HepG2 (cell line): ENCODE measurements at regions not wholly inside any gene's neighbourhood (a gene's known extent, or its start where the extent isn't known, plus 50 kb on each side); places are given as distances from the start of the nearest gene placed in this dataset.

Source experiments
- ATAC-seq: fragments of 200-7000 bp; cut with Tn5 transposase; 3 replicates; pipeline ENCODE4 v1.9.1; 2020; ENCODE audit warnings: mild to moderate bottlenecking, moderate library complexity
- BruUV-seq: library from RNA; stranded (reverse); fragments of 400-500 nt; replicated peaks from 2 replicates; lab custom pipeline; 2021; lab: Mats Ljungman, UMichigan
- CTCF ChIA-PET: fragments of 300-600 bp; formaldehyde crosslinking; extraction: SDS; loops from one replicate; lab custom pipeline; 2021; ENCODE audit warnings: low total read pairs, inconsistent platforms, low intra/inter-chr PET ratio; lab: Yijun Ruan, JAX
- POLR2A ChIA-PET: fragments of 350-600 bp; sonication (Branson Sonifier 250); formaldehyde crosslinking; loops from one replicate; lab custom pipeline; 2020; ENCODE audit warnings: antibody characterized with exemption, inconsistent platforms; lab: Yijun Ruan, JAX
- DNase-seq: peaks from one replicate; pipeline ENCODE4 v3.0.0-alpha.2; 2015; ENCODE audit warnings: low spot score
- FAIRE-seq: peaks from 3 replicates; lab custom pipeline; 2011; peaks lifted over from hg19 to GRCh38; lab: Jason Lieb, UNC
- H2AFZ ChIP-seq: one replicate; pipeline ENCODE4 v1.6.1; 2011; ENCODE audit warnings: low read length, inconsistent platforms
- H3K27ac ChIP-seq: fragments of 300-600 bp; 3 replicates; pipeline ENCODE4 v1.8.0; 2011; ENCODE audit warnings: mixed run types, mild to moderate bottlenecking, mixed read lengths, low read length, inconsistent platforms; ENCODE audit not compliant: insufficient read depth; ENCODE audit errors: extremely low read length
- H3K27me3 ChIP-seq, 2 experiments: fragments of 200-600 bp in 1 of 2; 2 replicates in 1 of 2; 3 replicates in 1 of 2; pipeline versions ENCODE4 v1.6.0 to v1.8.0; 2011; ENCODE audit warnings: low read length in 2 of 2, mild to moderate bottlenecking in 2 of 2, moderate library complexity in 2 of 2, inconsistent platforms in 1 of 2; ENCODE audit not compliant: insufficient read depth in 2 of 2, control insufficient read depth in 1 of 2
- H3K36me3 ChIP-seq, 2 experiments: fragments of 200-600 bp in 1 of 2; replicated peaks in 1 of 2; 2 replicates in 1 of 2; 3 replicates in 1 of 2; pipeline versions ENCODE4 v1.5.1 to v1.8.0; 2011; ENCODE audit warnings: low read length in 2 of 2, inconsistent platforms in 1 of 2; ENCODE audit not compliant: insufficient read depth in 2 of 2, control insufficient read depth in 1 of 2
- H3K4me1 ChIP-seq: 2 replicates; pipeline ENCODE4 v1.5.1; 2012; ENCODE audit warnings: low read length, inconsistent platforms; ENCODE audit not compliant: insufficient read depth
- H3K4me2 ChIP-seq: 2 replicates; pipeline ENCODE4 v1.6.0; 2011; ENCODE audit warnings: low read depth, low read length, inconsistent platforms
- H3K4me3 ChIP-seq, 3 experiments: fragments of 200-600 bp in 1 of 3; sonication (generic), shearing (Covaris generic) in 1 of 3; replicated peaks in 1 of 3; 2 replicates each; pipeline ENCODE4 v1.5.1; 2011 to 2016; ENCODE audit warnings: low read length in 3 of 3, inconsistent platforms in 2 of 3, low read depth in 2 of 3, mild to moderate bottlenecking in 2 of 3, control low read depth in 1 of 3, mixed read lengths in 1 of 3; ENCODE audit not compliant: insufficient read depth in 1 of 3
- H3K79me2 ChIP-seq: one replicate; pipeline ENCODE4 v1.6.1; 2011; ENCODE audit warnings: low read length, inconsistent platforms; ENCODE audit not compliant: insufficient read depth
- H3K9ac ChIP-seq: 2 replicates; pipeline ENCODE4 v1.6.0; 2011; ENCODE audit warnings: mild to moderate bottlenecking, low read depth, low read length, inconsistent platforms; ENCODE audit not compliant: insufficient read depth
- H3K9me3 ChIP-seq: 2 replicates; pipeline ENCODE4 v1.5.1; 2012; ENCODE audit warnings: mild to moderate bottlenecking, low read length
- H4K20me1 ChIP-seq: 2 replicates; pipeline ENCODE4 v1.6.0; 2011; ENCODE audit warnings: inconsistent platforms, mild to moderate bottlenecking, low read length, moderate library complexity; ENCODE audit not compliant: insufficient read depth
- ATF7 ChIP-seq, 2 experiments: fragments of 450-650 bp in 1 of 2; sonication (generic) in 1 of 2; formaldehyde crosslinking in 1 of 2; IDR thresholded peaks; 2 replicates each; pipeline versions ENCODE4 v1.4.0 to v1.6.1; 2016 to 2020; ENCODE audit warnings: antibody characterized with exemption in 1 of 2, mild to moderate bottlenecking in 1 of 2, missing genetic modification reagents in 1 of 2
- CREBL2 ChIP-seq: sonication (generic); formaldehyde crosslinking; IDR thresholded peaks from 2 replicates; pipeline ENCODE4 v1.8.1; 2023; ENCODE audit warnings: missing genetic modification reagents, mild to moderate bottlenecking, borderline replicate concordance
- CSRNP1 ChIP-seq: sonication (generic); formaldehyde crosslinking; IDR thresholded peaks from 2 replicates; pipeline ENCODE4 v1.8.1; 2023; ENCODE audit warnings: mild to moderate bottlenecking, missing genetic modification reagents
- NBN ChIP-seq: fragments of 450-650 bp; conservative IDR thresholded peaks from 2 replicates; pipeline ENCODE4 v1.6.1; 2017
- NFIB ChIP-seq: sonication (generic); formaldehyde crosslinking; IDR thresholded peaks from 2 replicates; pipeline ENCODE4 v1.9.0; 2021; ENCODE audit warnings: missing genetic modification reagents, mild to moderate bottlenecking, borderline replicate concordance
- NR1H2 ChIP-seq: sonication (generic); formaldehyde crosslinking; IDR thresholded peaks from 2 replicates; pipeline ENCODE4 v1.8.1; 2022; ENCODE audit warnings: low read depth, missing genetic modification reagents, borderline replicate concordance
- POLR2G ChIP-seq: fragments of 200-400 bp; formaldehyde crosslinking; IDR thresholded peaks from 2 replicates; pipeline ENCODE4 v1.6.1; 2018; ENCODE audit warnings: mild to moderate bottlenecking, low read depth, low read length, moderate library complexity
- SPEN ChIP-seq: sonication (generic); formaldehyde crosslinking; IDR thresholded peaks from 2 replicates; pipeline ENCODE4 v1.5.1; 2020; ENCODE audit warnings: low read depth, mild to moderate bottlenecking, missing genetic modification reagents
- TBX2 ChIP-seq: sonication (generic); formaldehyde crosslinking; IDR thresholded peaks from 2 replicates; pipeline ENCODE4 v1.5.0; 2020; ENCODE audit warnings: missing genetic modification reagents, mild to moderate bottlenecking, borderline replicate concordance
- ZC3H4 ChIP-seq: sonication (generic); formaldehyde crosslinking; IDR thresholded peaks from 2 replicates; pipeline ENCODE4 v1.4.0; 2020; ENCODE audit warnings: missing genetic modification reagents, borderline replicate concordance
- in situ Hi-C: cut with HindIII; loops from 2 replicates; pipeline ENCODE4 v1.10.0; 2017; ENCODE audit warnings: low pct_unique_long_range_greater_than_20kb; ENCODE audit not compliant: extremely low pct_ligation_motif_present
- intact Hi-C: fragments of 100-400 bp; cut with micrococcal nuclease; formaldehyde crosslinking; loops from one replicate; pipeline ENCODE4 v1.10.0; 2022; ENCODE audit not compliant: unreplicated experiment
- TF ChIP-seq, protein P1 (sequence below): sonication (generic); formaldehyde crosslinking; IDR thresholded peaks from 2 replicates; pipeline ENCODE4 v1.8.0; 2022; ENCODE audit warnings: mild to moderate bottlenecking, missing genetic modification reagents, moderate library complexity
- TF ChIP-seq, protein P2 (sequence below): sonication (generic); formaldehyde crosslinking; IDR thresholded peaks from 2 replicates; pipeline ENCODE4 v1.4.0; 2020; ENCODE audit warnings: missing genetic modification reagents
- TF ChIP-seq, protein P3 (sequence below): sonication (generic); formaldehyde crosslinking; IDR thresholded peaks from 2 replicates; pipeline ENCODE4 v1.5.0; 2020; ENCODE audit warnings: missing genetic modification reagents
- TF ChIP-seq, protein P4 (sequence below): sonication (generic); formaldehyde crosslinking; IDR thresholded peaks from 2 replicates; pipeline ENCODE4 v1.4.0; 2020; ENCODE audit warnings: missing genetic modification reagents, mild to moderate bottlenecking, borderline replicate concordance

GRCh38 chr7:50852901-50853300, 70.2 kb upstream of the GRB10 start:
- POLR2A ChIA-PET = no interaction called here
- in situ Hi-C loops = no loop called here

More at GRCh38 chr7:50852901-50853300, 70.2 kb upstream of the GRB10 start:
- Histone ChIP-seq H3K4me2 (no peak overlapping the region), H3K9me3 (no peaks in the 10 kb centered on the region)
- no peak for FAIRE-seq
- intact Hi-C loops = loop anchor here (2.0 kb wide), 1 partner anchor 46 kb away; no protein-coding TSS in a partner anchor
- TF ChIP-seq TBX2 (CRISPR knock-in tag) = no peak
- TF ChIP-seq, protein P1, sequence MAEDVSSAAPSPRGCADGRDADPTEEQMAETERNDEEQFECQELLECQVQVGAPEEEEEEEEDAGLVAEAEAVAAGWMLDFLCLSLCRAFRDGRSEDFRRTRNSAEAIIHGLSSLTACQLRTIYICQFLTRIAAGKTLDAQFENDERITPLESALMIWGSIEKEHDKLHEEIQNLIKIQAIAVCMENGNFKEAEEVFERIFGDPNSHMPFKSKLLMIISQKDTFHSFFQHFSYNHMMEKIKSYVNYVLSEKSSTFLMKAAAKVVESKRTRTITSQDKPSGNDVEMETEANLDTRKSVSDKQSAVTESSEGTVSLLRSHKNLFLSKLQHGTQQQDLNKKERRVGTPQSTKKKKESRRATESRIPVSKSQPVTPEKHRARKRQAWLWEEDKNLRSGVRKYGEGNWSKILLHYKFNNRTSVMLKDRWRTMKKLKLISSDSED (CRISPR knock-in tag) = no peak
- TF ChIP-seq CSRNP1 (CRISPR knock-in tag) = no peak
- no peak for TF ChIP-seq ATF7 (IDR thresholded peaks at IDR 0.05)
- TF ChIP-seq ATF7 (CRISPR knock-in tag; IDR thresholded peaks at IDR 0.05) = no peak
- no peak for TF ChIP-seq NBN
- no peak for TF ChIP-seq SPEN (CRISPR knock-in tag)
- TF ChIP-seq, protein P2, sequence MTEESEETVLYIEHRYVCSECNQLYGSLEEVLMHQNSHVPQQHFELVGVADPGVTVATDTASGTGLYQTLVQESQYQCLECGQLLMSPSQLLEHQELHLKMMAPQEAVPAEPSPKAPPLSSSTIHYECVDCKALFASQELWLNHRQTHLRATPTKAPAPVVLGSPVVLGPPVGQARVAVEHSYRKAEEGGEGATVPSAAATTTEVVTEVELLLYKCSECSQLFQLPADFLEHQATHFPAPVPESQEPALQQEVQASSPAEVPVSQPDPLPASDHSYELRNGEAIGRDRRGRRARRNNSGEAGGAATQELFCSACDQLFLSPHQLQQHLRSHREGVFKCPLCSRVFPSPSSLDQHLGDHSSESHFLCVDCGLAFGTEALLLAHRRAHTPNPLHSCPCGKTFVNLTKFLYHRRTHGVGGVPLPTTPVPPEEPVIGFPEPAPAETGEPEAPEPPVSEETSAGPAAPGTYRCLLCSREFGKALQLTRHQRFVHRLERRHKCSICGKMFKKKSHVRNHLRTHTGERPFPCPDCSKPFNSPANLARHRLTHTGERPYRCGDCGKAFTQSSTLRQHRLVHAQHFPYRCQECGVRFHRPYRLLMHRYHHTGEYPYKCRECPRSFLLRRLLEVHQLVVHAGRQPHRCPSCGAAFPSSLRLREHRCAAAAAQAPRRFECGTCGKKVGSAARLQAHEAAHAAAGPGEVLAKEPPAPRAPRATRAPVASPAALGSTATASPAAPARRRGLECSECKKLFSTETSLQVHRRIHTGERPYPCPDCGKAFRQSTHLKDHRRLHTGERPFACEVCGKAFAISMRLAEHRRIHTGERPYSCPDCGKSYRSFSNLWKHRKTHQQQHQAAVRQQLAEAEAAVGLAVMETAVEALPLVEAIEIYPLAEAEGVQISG = no peak
- TF ChIP-seq ZC3H4 (CRISPR knock-in tag) = no peak
- no peak for TF ChIP-seq NR1H2 (CRISPR knock-in tag)
- TF ChIP-seq, protein P3, sequence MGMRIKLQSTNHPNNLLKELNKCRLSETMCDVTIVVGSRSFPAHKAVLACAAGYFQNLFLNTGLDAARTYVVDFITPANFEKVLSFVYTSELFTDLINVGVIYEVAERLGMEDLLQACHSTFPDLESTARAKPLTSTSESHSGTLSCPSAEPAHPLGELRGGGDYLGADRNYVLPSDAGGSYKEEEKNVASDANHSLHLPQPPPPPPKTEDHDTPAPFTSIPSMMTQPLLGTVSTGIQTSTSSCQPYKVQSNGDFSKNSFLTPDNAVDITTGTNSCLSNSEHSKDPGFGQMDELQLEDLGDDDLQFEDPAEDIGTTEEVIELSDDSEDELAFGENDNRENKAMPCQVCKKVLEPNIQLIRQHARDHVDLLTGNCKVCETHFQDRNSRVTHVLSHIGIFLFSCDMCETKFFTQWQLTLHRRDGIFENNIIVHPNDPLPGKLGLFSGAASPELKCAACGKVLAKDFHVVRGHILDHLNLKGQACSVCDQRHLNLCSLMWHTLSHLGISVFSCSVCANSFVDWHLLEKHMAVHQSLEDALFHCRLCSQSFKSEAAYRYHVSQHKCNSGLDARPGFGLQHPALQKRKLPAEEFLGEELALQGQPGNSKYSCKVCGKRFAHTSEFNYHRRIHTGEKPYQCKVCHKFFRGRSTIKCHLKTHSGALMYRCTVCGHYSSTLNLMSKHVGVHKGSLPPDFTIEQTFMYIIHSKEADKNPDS (CRISPR knock-in tag) = no peak
- no peak for TF ChIP-seq POLR2G
- no peak for TF ChIP-seq CREBL2
- no peak for TF ChIP-seq NFIB (CRISPR knock-in tag)
- TF ChIP-seq, protein P4, sequence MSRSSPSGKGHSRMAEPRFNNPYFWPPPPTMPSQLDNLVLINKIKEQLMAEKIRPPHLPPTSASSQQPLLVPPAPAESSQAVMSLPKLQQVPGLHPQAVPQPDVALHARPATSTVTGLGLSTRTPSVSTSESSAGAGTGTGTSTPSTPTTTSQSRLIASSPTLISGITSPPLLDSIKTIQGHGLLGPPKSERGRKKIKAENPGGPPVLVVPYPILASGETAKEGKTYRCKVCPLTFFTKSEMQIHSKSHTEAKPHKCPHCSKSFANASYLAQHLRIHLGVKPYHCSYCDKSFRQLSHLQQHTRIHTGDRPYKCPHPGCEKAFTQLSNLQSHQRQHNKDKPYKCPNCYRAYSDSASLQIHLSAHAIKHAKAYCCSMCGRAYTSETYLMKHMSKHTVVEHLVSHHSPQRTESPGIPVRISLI (CRISPR knock-in tag) = no peak
- TF ChIP-seq, all 625 proteins: peak for 0
- Histone ChIP-seq H3K36me3 (no peaks in the 10 kb centered on the region), H3K27me3 (no peaks in the 10 kb centered on the region; a peak in 1 of 5 replicates), H3K27ac (no peak overlapping the region), H3K79me2 (no peaks in the 10 kb centered on the region), H4K20me1 (no peaks in the 10 kb centered on the region), H3K4me3 (no peak overlapping the region), H3K9ac (no peak overlapping the region), H2AFZ (no peak overlapping the region), H3K4me1 (no peaks in the 10 kb centered on the region)
- no peak for DNase-seq
- no TSS peak for BruUV-seq
- no peak for ATAC-seq
- CTCF ChIA-PET = no interaction called here
